EH (cell line): ENCODE measurements at regions not wholly inside any gene's neighbourhood (a gene's known extent, or its start where the extent isn't known, plus 50 kb on each side); places are given as distances from the start of the nearest gene placed in this dataset.
"Not testable (repeated sequence)": the region's sequence is repeated elsewhere in the genome, so short reads cannot be mapped to it uniquely, and the experiment has no call there.

Source experiments
- DNase-seq: peaks from one replicate; pipeline ENCODE4 v3.0.0-alpha.2; 2015; ENCODE audit warnings: low read depth

GRCh38 chr5:126104341-126104740 lies 318.9 kb upstream of the GRAMD2B start:
- no peak for DNase-seq

GRCh38 chr5:126104951-126105350 lies 318.3 kb upstream of the GRAMD2B start:
- DNase-seq, result peak; percentile 41

GRCh38 chr5:126106029-126106428 lies 317.2 kb upstream of the GRAMD2B start:
- no peak for DNase-seq

DNA sequence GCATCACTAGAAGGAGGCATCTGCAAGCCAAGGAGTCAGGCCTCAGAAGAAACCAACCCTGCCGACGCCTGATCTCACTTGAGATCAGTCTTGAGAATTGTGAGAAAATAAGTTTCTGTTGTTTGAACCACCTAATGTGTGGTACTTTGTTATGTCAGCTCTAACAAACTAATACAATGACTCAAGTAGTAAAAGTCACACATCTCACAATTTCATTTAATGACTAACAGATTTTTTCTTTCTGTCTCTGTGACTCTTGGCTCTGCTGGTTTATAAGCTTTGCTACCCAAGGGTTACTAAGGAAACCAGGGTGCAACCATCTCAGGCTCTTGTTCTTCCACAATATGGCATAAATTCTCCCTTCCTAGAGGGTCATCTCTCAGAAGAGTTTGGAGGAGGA lies 315.8 kb upstream of the GRAMD2B start:
- DNase-seq, result no peak

DNA sequence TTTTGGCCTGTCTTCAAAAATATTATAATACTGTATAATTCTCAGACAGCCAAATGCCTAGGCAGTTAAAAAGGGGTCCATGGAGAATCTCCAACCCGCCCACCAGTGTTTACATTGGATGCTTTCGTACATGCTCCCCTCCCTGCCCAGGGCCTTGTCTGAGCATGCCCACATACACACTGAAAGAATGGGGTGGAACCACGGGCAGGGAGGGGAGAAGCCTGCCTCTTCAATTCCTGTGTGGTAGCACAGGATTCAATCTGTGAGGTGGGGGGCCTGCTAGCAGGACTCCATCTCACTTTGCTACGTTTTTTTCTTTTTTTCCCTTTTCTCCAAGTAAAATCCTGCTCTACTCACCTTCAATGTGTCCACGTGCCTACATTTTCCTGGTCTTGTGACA lies 314.7 kb upstream of the GRAMD2B start:
- DNase-seq, result no peak

GRCh38 chr5:126115059-126115629 lies 308.1 kb upstream of the GRAMD2B start:
- no peak for DNase-seq

- DNase-seq, result no peak
Measured at GRCh38 chr5:126117044-126117443, 306.2 kb upstream of the GRAMD2B start.

- peak; percentile 6 for DNase-seq
Measured at GRCh38 chr5:126119887-126120442, 303.2 kb upstream of the GRAMD2B start.

- no peak for DNase-seq
Measured at GRCh38 chr5:126120939-126121338, 302.3 kb upstream of the GRAMD2B start.

GRCh38 chr5:126122942-126123341 lies 300.3 kb upstream of the GRAMD2B start:
- no peak for DNase-seq

DNA sequence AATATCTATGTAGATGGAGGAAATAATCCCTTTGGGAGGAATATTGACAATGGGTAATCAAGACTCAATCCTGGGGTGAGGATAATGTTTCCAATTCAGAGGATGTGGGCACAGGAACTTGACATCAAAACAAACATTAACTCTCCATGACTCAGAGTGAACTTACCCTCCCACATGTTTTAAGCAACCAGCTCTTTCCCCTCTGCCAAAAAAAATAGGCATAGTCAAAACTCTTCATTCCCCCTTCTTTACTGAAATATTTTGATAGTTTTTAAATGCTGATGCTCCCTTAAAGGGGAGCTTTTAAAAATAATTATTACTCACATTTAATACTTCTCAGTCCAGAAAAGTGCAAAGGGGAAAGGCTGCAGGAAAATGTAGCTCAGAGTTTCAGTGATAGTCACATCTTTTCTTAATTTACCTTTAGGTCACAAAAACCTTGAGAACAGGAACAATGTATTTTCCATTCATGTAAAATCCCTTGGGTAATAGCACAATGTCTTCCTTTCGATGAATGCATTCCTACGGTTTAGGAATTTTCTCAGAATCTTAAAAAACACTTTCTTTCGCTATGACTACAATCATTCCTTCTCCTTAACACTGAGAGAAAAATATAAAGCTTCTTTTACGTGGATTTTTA lies 298.4 kb upstream of the GRAMD2B start:
- peak; percentile 54 for DNase-seq

GRCh38 chr5:126125407-126125806 lies 297.8 kb upstream of the GRAMD2B start:
- no peak for DNase-seq

- no peak for DNase-seq
Measured at GRCh38 chr5:126126574-126126973, 296.6 kb upstream of the GRAMD2B start.

DNA sequence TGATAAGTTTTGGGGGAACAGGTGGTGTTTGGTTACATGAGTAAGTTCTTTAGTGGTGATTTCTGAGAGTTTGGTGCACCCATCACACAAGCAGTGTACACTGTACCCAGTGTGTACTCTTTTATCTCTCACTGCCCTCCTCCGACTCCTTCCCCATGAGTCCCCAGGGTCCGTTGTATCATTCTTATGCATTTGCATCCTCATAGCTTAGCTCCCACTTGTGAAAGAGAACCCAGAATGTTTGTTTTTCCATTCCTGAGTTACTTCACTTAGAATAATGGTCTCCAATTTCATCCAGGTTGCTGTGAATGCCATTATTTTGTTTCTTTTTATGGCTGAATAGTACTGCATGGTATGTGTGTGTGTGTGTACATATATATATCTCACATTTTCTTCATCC lies 295.8 kb upstream of the GRAMD2B start:
- not testable (repeated sequence) for DNase-seq

GRCh38 chr5:126129431-126129830 lies 293.8 kb upstream of the GRAMD2B start:
- DNase-seq, result no peak

- no peak for DNase-seq
Measured at GRCh38 chr5:126133424-126133823, 289.8 kb upstream of the GRAMD2B start.

DNA sequence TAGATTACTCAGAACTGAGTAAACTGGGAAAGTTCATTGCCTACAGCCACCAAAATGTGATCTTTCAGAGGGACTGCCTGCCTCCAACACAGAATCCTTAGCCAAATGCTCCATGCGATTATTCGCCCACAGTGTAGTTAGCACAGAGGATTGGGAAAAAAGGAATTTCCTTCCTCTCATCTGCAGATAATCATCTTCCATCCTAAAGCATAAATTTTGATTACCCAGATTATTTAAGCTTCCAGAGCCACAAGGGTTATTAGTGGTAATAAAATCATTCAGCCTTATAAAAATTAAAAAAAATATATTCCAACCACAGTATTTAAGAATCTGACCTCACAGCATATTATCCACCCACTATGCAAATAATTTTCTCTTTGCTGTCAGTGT lies 285.3 kb upstream of the GRAMD2B start:
- peak; percentile 40 for DNase-seq

DNA sequence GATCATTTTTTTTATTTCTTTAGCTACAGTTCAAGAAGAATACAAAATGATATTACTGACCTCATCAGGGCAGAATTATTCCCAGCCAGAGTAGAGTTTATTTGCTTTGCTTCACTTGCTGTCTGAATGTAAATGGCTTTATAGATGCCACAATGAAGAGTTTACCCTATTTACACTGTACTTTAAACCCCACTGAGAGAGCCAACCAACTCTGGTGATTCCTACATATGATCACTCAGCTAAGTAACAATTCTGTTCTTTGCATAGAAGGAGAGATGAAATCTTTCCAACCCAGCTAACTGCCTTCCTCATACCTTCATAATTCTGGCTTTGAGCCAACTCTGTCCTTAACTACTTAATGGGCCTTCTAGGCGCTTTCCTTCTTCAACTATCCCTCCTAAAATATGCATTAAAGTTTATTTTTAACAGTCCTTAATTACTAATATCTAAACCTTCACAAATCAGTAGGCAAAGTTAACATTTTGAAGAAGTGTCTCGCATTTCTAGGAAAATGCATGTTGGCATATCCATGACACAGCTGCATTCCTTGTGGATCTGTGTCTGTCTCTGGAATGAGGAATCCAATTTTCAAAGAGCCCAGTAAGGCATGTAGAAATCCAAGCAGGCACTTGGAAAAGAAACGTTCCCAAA lies 284.8 kb upstream of the GRAMD2B start:
- peak; percentile 66 for DNase-seq

- DNase-seq, result peak; percentile 30
Measured at GRCh38 chr5:126139086-126139485, 284.1 kb upstream of the GRAMD2B start.

DNA sequence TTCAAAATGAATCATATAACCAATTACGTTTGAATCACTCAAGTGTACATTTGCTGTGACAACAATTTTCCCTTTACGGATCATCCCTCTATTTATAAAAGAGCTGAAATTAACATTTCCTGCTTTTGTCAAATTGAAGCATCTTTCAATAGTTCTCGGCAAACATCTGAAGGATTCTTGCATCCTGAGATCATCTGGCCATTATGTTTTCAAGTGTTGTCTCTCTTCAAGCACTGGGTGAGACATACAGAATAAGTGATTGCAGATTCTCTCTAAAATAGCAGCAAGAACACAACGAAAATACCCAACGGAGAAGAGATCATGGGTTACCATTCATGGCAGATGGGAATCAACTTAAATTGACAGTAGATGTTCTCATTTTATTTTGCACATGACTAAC lies 283.4 kb upstream of the GRAMD2B start:
- DNase-seq, result peak; percentile 54

- no peak for DNase-seq
Measured at GRCh38 chr5:126143622-126144021, 279.6 kb upstream of the GRAMD2B start.

GRCh38 chr5:126150319-126150718 lies 272.9 kb upstream of the GRAMD2B start:
- DNase-seq, result not testable (repeated sequence)

GRCh38 chr5:126155298-126155697 lies 267.9 kb upstream of the GRAMD2B start:
- not testable (repeated sequence) for DNase-seq
